ENCODE measurements at regions not wholly inside any gene's neighbourhood (a gene's known extent, or its start where the extent isn't known, plus 50 kb on each side); places are given as distances from the start of the nearest gene placed in this dataset.

DNA sequence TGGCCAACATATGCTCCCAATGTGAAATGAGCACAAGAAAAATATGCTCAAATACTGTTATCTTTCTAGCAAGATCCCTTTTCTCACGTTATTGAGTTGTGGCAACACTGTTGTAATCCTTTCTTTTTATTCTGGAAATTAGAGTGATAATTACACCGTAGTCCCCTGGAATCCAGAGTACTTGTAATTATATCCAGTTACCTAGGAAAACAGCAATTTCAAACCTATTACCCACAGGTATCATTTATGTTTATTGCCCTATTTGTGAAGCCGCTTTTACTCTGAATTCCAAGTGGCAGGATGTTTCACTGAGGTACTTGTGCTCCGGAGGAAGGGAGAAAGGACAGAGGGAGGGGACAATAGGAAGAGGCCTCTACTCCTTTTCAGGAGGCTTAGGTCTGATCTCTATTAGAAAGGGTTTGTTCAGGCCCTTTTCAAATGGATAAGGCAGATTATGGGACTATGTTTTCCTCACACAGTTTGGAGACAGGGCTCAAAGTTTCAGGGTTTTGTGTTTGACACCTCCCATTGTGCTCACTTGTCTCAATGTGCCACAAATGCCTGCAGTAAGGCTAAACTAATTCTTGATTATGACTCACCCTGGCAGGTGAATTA is 646.6 kb downstream of the TUSC7 start:
- no TSS peak for BruUV-seq (replicated peaks)
- no peak for DNase-seq (ENCODE audit: extremely low read depth in 1 of 4, low spot score in 3 of 4)
- Histone ChIP-seq H3K4me3 (no peak overlapping the region), H2AFZ (ENCODE audit: low read depth, low read length) (no peak overlapping the region), H3K9me3 (replicated peaks; ENCODE audit: control insufficient read depth, insufficient read depth, low read depth, low read length) (no peaks in the 10 kb centered on the region), H3K27me3 (ENCODE audit: control insufficient read depth in 2 of 2, insufficient read depth in 2 of 2, low read length in 2 of 2) (no peaks in the 10 kb centered on the region), H3K79me2 (ENCODE audit: control insufficient read depth, insufficient read depth, low read length) (no peaks in the 10 kb centered on the region), H3K9ac (ENCODE audit: insufficient read depth in 1 of 2, low read depth in 2 of 2, low read length in 2 of 2) (no peak overlapping the region), H4K20me1 (replicated peaks; ENCODE audit: control insufficient read depth, insufficient read depth, low read length) (no peaks in the 10 kb centered on the region), H3K4me2 (ENCODE audit: insufficient read depth, low read length) (no peak overlapping the region), H3K27ac (ENCODE audit: extremely low read depth, low read depth, low read length) (no peak overlapping the region), H3K9me1 (ENCODE audit: control insufficient read depth, insufficient read depth, low read length) (no peaks in the 10 kb centered on the region), H3K36me3 (ENCODE audit: control insufficient read depth, insufficient read depth, low read length) (no peaks in the 10 kb centered on the region), H3K4me1 (replicated peaks in 1 of 2; ENCODE audit: control insufficient read depth in 2 of 2, insufficient read depth in 2 of 2, low read length in 2 of 2) (no peaks in the 10 kb centered on the region)
- ChIA-PET POLR2A (no interaction called here), CTCF (ENCODE audit: low intra/inter-chr PET ratio) (no interaction called here)
- ATAC-seq = no peak
- TF ChIP-seq, protein P1, sequence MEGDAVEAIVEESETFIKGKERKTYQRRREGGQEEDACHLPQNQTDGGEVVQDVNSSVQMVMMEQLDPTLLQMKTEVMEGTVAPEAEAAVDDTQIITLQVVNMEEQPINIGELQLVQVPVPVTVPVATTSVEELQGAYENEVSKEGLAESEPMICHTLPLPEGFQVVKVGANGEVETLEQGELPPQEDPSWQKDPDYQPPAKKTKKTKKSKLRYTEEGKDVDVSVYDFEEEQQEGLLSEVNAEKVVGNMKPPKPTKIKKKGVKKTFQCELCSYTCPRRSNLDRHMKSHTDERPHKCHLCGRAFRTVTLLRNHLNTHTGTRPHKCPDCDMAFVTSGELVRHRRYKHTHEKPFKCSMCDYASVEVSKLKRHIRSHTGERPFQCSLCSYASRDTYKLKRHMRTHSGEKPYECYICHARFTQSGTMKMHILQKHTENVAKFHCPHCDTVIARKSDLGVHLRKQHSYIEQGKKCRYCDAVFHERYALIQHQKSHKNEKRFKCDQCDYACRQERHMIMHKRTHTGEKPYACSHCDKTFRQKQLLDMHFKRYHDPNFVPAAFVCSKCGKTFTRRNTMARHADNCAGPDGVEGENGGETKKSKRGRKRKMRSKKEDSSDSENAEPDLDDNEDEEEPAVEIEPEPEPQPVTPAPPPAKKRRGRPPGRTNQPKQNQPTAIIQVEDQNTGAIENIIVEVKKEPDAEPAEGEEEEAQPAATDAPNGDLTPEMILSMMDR (IDR thresholded peaks at IDR 0.05 in 2 of 3, conservative IDR thresholded peaks at IDR 0.05 in 1 of 3; ENCODE audit: insufficient read depth in 2 of 3, low read depth in 1 of 3, low read length in 3 of 3) = no peak
- TF ChIP-seq, protein P2, sequence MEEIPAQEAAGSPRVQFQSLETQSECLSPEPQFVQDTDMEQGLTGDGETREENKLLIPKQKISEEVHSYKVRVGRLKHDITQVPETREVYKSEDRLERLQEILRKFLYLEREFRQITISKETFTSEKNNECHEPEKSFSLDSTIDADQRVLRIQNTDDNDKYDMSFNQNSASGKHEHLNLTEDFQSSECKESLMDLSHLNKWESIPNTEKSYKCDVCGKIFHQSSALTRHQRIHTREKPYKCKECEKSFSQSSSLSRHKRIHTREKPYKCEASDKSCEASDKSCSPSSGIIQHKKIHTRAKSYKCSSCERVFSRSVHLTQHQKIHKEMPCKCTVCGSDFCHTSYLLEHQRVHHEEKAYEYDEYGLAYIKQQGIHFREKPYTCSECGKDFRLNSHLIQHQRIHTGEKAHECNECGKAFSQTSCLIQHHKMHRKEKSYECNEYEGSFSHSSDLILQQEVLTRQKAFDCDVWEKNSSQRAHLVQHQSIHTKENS (CRISPR knock-in tag; IDR thresholded peaks at IDR 0.05) = no peak
- no peak for TF ChIP-seq ESRRB (CRISPR knock-in tag; IDR thresholded peaks at IDR 0.05; ENCODE audit: borderline replicate concordance)
- in situ Hi-C loops (cut with MboI) (no loop called here), intact Hi-C loops (cut with micrococcal nuclease) (no loop called here)
- FAIRE-seq = no peak
- 0% methylated on average over 2 of the region's 4 CpGs for WGBS (ENCODE audit: insufficient coverage, low coverage, missing lambda C conversion rate)

All from K562 (cell line).